Osteoblast (primary cell): ENCODE measurements at regions not wholly inside any gene's neighbourhood (a gene's known extent, or its start where the extent isn't known, plus 50 kb on each side); places are given as distances from the start of the nearest gene placed in this dataset.

Experiments used
- DNase-seq: peaks from one replicate; pipeline ENCODE4 v3.0.0; 2011; ENCODE audit warnings: low spot score, mixed read lengths; ENCODE audit not compliant: insufficient read length; ENCODE audit errors: missing footprints
- H2AFZ ChIP-seq: 2 replicates; pipeline ENCODE4 v1.6.0; 2011; ENCODE audit warnings: mild to moderate bottlenecking, low read length
- H3K27ac ChIP-seq: 2 replicates; pipeline ENCODE4 v1.5.1; 2011; ENCODE audit warnings: mild to moderate bottlenecking, low read depth, low read length, moderate library complexity
- H3K27me3 ChIP-seq: 2 replicates; pipeline ENCODE4 v1.6.0; 2012; ENCODE audit warnings: mild to moderate bottlenecking, control low read depth, inconsistent platforms, low read length, moderate library complexity; ENCODE audit not compliant: insufficient read depth
- H3K36me3 ChIP-seq: 2 replicates; pipeline ENCODE4 v1.5.1; 2011; ENCODE audit warnings: mild to moderate bottlenecking, low read length, control low read depth, moderate library complexity; ENCODE audit not compliant: insufficient read depth
- H3K4me1 ChIP-seq: 2 replicates; pipeline ENCODE4 v1.5.1; 2011; ENCODE audit warnings: mild to moderate bottlenecking, low read length, control low read depth, moderate library complexity; ENCODE audit not compliant: insufficient read depth
- H3K4me2 ChIP-seq: 2 replicates; pipeline ENCODE4 v1.6.0; 2011; ENCODE audit warnings: mild to moderate bottlenecking, low read length; ENCODE audit not compliant: insufficient read depth
- H3K4me3 ChIP-seq: fragments of 200-600 bp; sonication (generic); 3 replicates; pipeline ENCODE4 v1.5.1; 2012; ENCODE audit warnings: mild to moderate bottlenecking, low read length, inconsistent platforms; ENCODE audit not compliant: insufficient read depth
- H3K79me2 ChIP-seq: 2 replicates; pipeline ENCODE4 v1.6.0; 2012; ENCODE audit warnings: mild to moderate bottlenecking, low read length, control low read depth, inconsistent platforms; ENCODE audit not compliant: insufficient read depth
- H3K9me3 ChIP-seq: 2 replicates; pipeline ENCODE4 v1.5.1; 2011; ENCODE audit warnings: low read depth, low read length, control low read depth
- H4K20me1 ChIP-seq: 2 replicates; pipeline ENCODE4 v1.6.0; 2012; ENCODE audit warnings: mild to moderate bottlenecking, low read length, control low read depth; ENCODE audit not compliant: insufficient read depth
- TF ChIP-seq, protein P1 (sequence below): IDR thresholded peaks from 2 replicates; pipeline ENCODE4 v1.5.1; 2011; ENCODE audit warnings: mild to moderate bottlenecking, low read depth, low read length, moderate library complexity; ENCODE audit errors: extremely low read depth

DNA sequence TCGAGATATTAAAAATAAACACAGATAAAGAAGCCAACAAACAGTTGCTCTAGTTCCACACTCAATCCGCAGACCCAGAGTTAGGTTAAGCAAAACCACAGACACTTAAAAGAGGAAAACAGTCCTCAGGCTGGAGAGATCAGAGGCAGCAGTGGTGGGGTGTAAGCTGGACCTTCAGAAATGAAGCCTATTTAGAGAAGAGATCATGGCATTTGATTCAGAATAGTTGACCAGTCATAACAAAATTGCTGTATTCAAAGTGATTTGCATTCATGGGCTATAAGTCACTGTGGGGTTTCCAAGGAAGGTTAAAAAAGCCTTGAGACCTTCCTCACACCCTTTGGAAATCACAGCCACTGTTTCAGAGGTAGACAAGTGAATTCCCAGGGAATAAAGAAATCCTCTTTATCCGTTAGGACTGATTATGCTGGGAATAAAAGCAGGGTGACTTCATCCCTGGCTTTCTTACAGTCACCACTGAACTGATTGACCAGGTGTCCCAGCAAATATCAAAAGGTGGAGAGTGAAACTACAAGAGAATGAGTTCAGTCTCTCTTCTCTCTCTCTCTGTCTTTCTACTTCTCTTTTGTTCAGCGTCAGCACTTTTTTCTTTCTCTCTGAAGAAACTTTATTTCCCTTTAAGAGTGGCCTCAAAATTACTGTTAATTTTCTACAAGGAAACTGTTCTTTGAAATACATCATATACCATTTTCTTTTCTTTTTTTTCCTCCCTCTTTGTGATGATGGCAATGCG is 171.8 kb upstream of the PIK3C3 start:
- H3K27ac ChIP-seq = no peak overlapping the region
- H2AFZ ChIP-seq = no peak overlapping the region
- no peak overlapping the region for H3K4me3 ChIP-seq
- no peaks in the 10 kb centered on the region for H4K20me1 ChIP-seq
- no peaks in the 10 kb centered on the region for H3K4me1 ChIP-seq
- no peaks in the 10 kb centered on the region for H3K9me3 ChIP-seq
- no peaks in the 10 kb centered on the region for H3K79me2 ChIP-seq
- H3K27me3 ChIP-seq = no peaks in the 10 kb centered on the region
- DNase-seq = no peak
- no peaks in the 10 kb centered on the region for H3K36me3 ChIP-seq
- TF ChIP-seq, protein P1, sequence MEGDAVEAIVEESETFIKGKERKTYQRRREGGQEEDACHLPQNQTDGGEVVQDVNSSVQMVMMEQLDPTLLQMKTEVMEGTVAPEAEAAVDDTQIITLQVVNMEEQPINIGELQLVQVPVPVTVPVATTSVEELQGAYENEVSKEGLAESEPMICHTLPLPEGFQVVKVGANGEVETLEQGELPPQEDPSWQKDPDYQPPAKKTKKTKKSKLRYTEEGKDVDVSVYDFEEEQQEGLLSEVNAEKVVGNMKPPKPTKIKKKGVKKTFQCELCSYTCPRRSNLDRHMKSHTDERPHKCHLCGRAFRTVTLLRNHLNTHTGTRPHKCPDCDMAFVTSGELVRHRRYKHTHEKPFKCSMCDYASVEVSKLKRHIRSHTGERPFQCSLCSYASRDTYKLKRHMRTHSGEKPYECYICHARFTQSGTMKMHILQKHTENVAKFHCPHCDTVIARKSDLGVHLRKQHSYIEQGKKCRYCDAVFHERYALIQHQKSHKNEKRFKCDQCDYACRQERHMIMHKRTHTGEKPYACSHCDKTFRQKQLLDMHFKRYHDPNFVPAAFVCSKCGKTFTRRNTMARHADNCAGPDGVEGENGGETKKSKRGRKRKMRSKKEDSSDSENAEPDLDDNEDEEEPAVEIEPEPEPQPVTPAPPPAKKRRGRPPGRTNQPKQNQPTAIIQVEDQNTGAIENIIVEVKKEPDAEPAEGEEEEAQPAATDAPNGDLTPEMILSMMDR = no peak
- no peak overlapping the region for H3K4me2 ChIP-seq

DNA sequence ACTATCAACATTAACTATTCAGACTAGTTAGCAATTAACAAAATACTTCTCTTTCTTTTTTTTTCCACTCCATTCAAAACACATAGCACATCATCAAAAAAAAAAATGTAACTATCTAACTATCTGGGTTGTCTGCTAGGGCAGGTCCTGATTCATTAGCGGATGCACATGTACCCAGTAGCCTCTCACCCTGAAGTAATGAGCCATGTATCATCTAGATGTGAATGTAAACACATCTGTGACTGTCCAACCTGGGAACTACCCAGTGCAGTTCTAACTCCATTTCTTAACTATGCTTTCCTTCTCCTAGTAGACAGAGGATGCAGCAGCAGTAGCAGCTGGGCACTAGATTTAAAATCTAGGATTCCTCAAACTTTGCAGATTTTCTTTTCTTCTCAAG is 183.1 kb upstream of the PIK3C3 start:
- Histone ChIP-seq H3K9me3 (no peaks in the 10 kb centered on the region), H3K4me3 (no peak overlapping the region), H3K79me2 (no peaks in the 10 kb centered on the region), H2AFZ (no peak overlapping the region), H3K36me3 (no peaks in the 10 kb centered on the region), H3K27me3 (no peaks in the 10 kb centered on the region), H3K4me2 (no peak overlapping the region), H3K27ac (no peak overlapping the region), H3K4me1 (no peaks in the 10 kb centered on the region), H4K20me1 (no peaks in the 10 kb centered on the region)
- TF ChIP-seq, protein P1 = no peak
- DNase-seq = no peak

DNA sequence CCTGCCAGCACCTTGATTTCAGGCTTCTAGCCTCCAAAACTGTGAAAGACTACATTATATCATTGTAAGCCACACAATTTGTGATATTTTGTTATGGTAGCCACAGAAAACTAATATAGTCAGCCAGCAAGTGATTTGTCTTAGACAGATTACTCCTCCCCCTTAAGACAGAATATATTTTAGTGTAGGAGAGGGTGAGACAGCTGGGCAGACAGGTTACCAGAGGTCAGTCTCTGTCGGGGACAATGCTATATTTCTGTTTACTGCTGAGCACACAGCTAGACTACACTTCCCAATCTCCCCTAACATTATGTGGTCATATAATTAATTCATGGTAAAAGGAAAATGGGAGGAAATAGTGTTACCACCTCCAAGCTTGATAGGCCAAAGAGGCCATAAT is 185.8 kb upstream of the PIK3C3 start:
- TF ChIP-seq, protein P1 = no peak
- no peaks in the 10 kb centered on the region for H3K4me1 ChIP-seq
- no peaks in the 10 kb centered on the region for H3K79me2 ChIP-seq
- DNase-seq = no peak
- no peak overlapping the region for H3K4me2 ChIP-seq
- no peaks in the 10 kb centered on the region for H3K9me3 ChIP-seq
- no peaks in the 10 kb centered on the region for H4K20me1 ChIP-seq
- no peak overlapping the region for H2AFZ ChIP-seq
- no peak overlapping the region for H3K27ac ChIP-seq
- no peaks in the 10 kb centered on the region for H3K36me3 ChIP-seq
- H3K27me3 ChIP-seq = no peaks in the 10 kb centered on the region
- H3K4me3 ChIP-seq = no peak overlapping the region

DNA sequence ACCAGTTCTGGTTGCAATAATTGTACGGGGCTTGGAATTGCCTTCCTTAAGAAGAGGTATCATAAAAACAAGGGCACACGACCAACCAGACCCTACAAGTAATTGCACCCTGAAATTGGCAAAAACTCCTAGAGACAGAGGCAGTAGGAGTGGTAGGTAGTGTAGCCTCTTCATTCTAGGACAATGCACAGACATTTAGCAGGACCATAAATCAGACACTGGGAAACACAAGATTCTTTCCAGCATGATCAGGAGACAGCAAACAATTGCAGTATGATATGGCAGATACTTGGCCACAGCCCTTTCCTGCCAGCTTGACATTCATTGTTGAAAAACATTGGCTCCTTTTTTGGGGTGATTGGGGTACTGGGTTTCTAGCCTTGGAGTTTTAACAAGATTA is 186.6 kb upstream of the PIK3C3 start:
- Histone ChIP-seq H3K36me3 (no peaks in the 10 kb centered on the region), H4K20me1 (no peaks in the 10 kb centered on the region), H3K4me1 (no peaks in the 10 kb centered on the region), H3K27me3 (no peaks in the 10 kb centered on the region), H3K4me2 (no peak overlapping the region), H3K4me3 (no peak overlapping the region), H3K79me2 (no peaks in the 10 kb centered on the region), H3K27ac (no peak overlapping the region), H2AFZ (no peak overlapping the region), H3K9me3 (no peaks in the 10 kb centered on the region)
- TF ChIP-seq, protein P1 = no peak
- DNase-seq = no peak
